ENCODE measurements at regions not wholly inside any gene's neighbourhood (a gene's known extent, or its start where the extent isn't known, plus 50 kb on each side); places are given as distances from the start of the nearest gene placed in this dataset.

GRCh38 chr13:111515307-111515617 is 194.8 kb downstream of the TEX29 start:
- no peak for DNase-seq (ENCODE audit: low read depth in 2 of 3, low spot score in 1 of 3)

GRCh38 chr13:111515635-111516034 is 195.2 kb downstream of the TEX29 start:
- no peak for DNase-seq (ENCODE audit: low read depth in 2 of 3, low spot score in 1 of 3)

GRCh38 chr13:111516712-111517640 is 196.5 kb downstream of the TEX29 start:
- no peak for DNase-seq (ENCODE audit: low read depth in 2 of 3, low spot score in 1 of 3)

GRCh38 chr13:111517641-111518010 is 197.2 kb downstream of the TEX29 start:
- no peak for DNase-seq (ENCODE audit: low read depth in 2 of 3, low spot score in 1 of 3)

GRCh38 chr13:111518161-111518792 is 197.8 kb downstream of the TEX29 start:
- DNase-seq (ENCODE audit: low read depth in 2 of 3, low spot score in 1 of 3): no peak

GRCh38 chr13:111519041-111519440 is 198.6 kb downstream of the TEX29 start:
- no peak for DNase-seq (ENCODE audit: low read depth in 2 of 3, low spot score in 1 of 3)

- DNase-seq (ENCODE audit: low read depth in 2 of 3, low spot score in 1 of 3): no peak
Observed at GRCh38 chr13:111519490-111520170, 199.2 kb downstream of the TEX29 start.

- no peak for DNase-seq (ENCODE audit: low read depth in 2 of 3, low spot score in 1 of 3)
Observed at GRCh38 chr13:111521030-111521429, 200.6 kb downstream of the TEX29 start.

- DNase-seq (ENCODE audit: low read depth in 2 of 3, low spot score in 1 of 3): no peak
Observed at GRCh38 chr13:111521691-111522229, 201.3 kb downstream of the TEX29 start.

- DNase-seq (ENCODE audit: low read depth in 2 of 3, low spot score in 1 of 3): no peak
Observed at GRCh38 chr13:111525320-111526118, 205.1 kb downstream of the TEX29 start.

- no peak for DNase-seq (ENCODE audit: low read depth in 2 of 3, low spot score in 1 of 3)
Observed at GRCh38 chr13:111526922-111527321, 206.5 kb downstream of the TEX29 start.

GRCh38 chr13:111527614-111528229 is 207.3 kb downstream of the TEX29 start:
- DNase-seq (ENCODE audit: low read depth in 2 of 3, low spot score in 1 of 3): no peak

GRCh38 chr13:111528513-111528912 is 208.1 kb downstream of the TEX29 start:
- DNase-seq (ENCODE audit: low read depth in 2 of 3, low spot score in 1 of 3): no peak

- DNase-seq (ENCODE audit: low read depth in 2 of 3, low spot score in 1 of 3): no peak
Observed at GRCh38 chr13:111530137-111530870, 209.9 kb downstream of the TEX29 start.

- no peak for DNase-seq (ENCODE audit: low read depth in 2 of 3, low spot score in 1 of 3)
Observed at GRCh38 chr13:111531505-111531904, 211.1 kb downstream of the TEX29 start.

- DNase-seq (ENCODE audit: low read depth in 2 of 3, low spot score in 1 of 3): no peak
Observed at GRCh38 chr13:111532111-111532510, 211.7 kb downstream of the TEX29 start.

- DNase-seq (ENCODE audit: low read depth in 2 of 3, low spot score in 1 of 3): no peak
Observed at GRCh38 chr13:111533900-111534683, 213.7 kb downstream of the TEX29 start.

- DNase-seq (ENCODE audit: low read depth in 2 of 3, low spot score in 1 of 3): no peak
Observed at GRCh38 chr13:111534751-111535522, 214.5 kb downstream of the TEX29 start.

- DNase-seq (ENCODE audit: low read depth in 2 of 3, low spot score in 1 of 3): no peak
Observed at GRCh38 chr13:111535523-111535811, 215.0 kb downstream of the TEX29 start.

All from stimulated activated CD4-positive, alpha-beta T cell treated with anti-CD3 and anti-CD28 coated beads, Interleukin-12 subunit alpha, Interleukin-12 subunit beta, amount 100 ng/mL, for 48 hours (primary cell).